Nephron (organoid): ENCODE measurements at regions not wholly inside any gene's neighbourhood (a gene's known extent, or its start where the extent isn't known, plus 50 kb on each side); places are given as distances from the start of the nearest gene placed in this dataset.

ENCODE experiments used
- H3K27ac Mint-ChIP-seq, 3 experiments: 2 replicates each; pipeline ENCODE4 v1.8.0; 2020; ENCODE audit warnings: mixed read lengths in 3 of 3, mild to moderate bottlenecking in 2 of 3, moderate library complexity in 1 of 3
- H3K27me3 Mint-ChIP-seq: 2 replicates; pipeline ENCODE4 v1.8.0; 2021; ENCODE audit warnings: low read depth, mild to moderate bottlenecking, moderate library complexity, mixed read lengths
- H3K36me3 Mint-ChIP-seq: 2 replicates; pipeline ENCODE4 v1.8.0; 2020; ENCODE audit warnings: low read depth, mixed read lengths
- H3K4me1 Mint-ChIP-seq: 2 replicates; pipeline ENCODE4 v1.8.0; 2020; ENCODE audit warnings: mixed read lengths
- H3K4me3 Mint-ChIP-seq, 3 experiments: 2 replicates each; pipeline ENCODE4 v1.8.0; 2020; ENCODE audit warnings: mild to moderate bottlenecking in 3 of 3, mixed read lengths in 3 of 3, moderate library complexity in 2 of 3
- H3K9me3 Mint-ChIP-seq: 2 replicates; pipeline ENCODE4 v1.8.0; 2020; ENCODE audit warnings: mixed read lengths
- TF ChIP-seq, protein P1 (sequence below), 3 experiments: fragments of 200-600 bp; sonication (generic); IDR thresholded peaks; one replicate each; pipeline ENCODE4 v1.5.0; 2021; ENCODE audit warnings: antibody characterized with exemption in 3 of 3; ENCODE audit not compliant: unreplicated experiment in 3 of 3

DNA sequence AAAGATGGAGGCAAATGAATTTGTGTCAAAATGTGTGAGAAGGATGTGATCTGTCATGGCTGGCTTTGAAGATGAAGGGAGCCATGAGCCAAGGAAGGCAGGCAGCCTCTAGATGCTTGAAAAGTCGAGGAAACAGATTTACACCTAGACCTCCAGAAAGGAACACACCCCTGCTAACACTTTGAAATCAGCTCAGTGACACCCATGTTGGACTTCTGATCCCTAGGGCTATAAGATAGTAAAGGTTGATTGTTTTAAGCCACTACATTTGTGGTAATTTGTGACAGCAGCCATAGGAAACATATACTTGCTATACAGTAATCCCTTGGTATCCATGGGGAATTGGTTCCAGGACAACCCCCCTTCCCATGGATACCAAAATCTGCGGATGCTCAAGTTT is 80.5 kb upstream of the DYRK2 start:
- Mint-ChIP-seq H3K9me3 (peaks cover 15% of the 10 kb centered on the region), H3K36me3 (no peaks in the 10 kb centered on the region), H3K4me3 (no peak overlapping the region), H3K27ac (no peak overlapping the region), H3K27me3 (no peaks in the 10 kb centered on the region), H3K4me1 (peaks cover 8% of the 10 kb centered on the region)
- TF ChIP-seq, protein P1, sequence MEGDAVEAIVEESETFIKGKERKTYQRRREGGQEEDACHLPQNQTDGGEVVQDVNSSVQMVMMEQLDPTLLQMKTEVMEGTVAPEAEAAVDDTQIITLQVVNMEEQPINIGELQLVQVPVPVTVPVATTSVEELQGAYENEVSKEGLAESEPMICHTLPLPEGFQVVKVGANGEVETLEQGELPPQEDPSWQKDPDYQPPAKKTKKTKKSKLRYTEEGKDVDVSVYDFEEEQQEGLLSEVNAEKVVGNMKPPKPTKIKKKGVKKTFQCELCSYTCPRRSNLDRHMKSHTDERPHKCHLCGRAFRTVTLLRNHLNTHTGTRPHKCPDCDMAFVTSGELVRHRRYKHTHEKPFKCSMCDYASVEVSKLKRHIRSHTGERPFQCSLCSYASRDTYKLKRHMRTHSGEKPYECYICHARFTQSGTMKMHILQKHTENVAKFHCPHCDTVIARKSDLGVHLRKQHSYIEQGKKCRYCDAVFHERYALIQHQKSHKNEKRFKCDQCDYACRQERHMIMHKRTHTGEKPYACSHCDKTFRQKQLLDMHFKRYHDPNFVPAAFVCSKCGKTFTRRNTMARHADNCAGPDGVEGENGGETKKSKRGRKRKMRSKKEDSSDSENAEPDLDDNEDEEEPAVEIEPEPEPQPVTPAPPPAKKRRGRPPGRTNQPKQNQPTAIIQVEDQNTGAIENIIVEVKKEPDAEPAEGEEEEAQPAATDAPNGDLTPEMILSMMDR (IDR thresholded peaks at IDR 0.05; ENCODE audit: unreplicated experiment in 3 of 3): no peak

DNA sequence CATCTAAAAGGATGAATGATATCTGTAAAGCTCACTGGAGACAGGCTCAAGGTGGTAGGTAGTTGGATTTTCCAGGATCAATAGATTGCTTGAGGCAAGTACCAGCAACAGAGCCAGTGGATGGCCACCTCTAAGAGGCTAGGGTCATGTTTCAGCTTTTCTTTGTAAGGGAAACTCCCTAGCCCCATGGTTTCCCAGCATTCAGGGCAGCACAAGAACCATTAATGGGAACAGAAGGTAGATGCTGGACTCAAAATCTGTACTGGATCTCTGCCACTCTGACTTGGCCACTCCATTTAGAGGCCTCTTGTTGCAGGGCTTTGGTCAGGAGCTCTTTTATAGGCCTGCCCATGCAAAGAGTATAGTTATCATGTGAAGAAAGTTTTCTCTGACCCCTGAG is 76.1 kb upstream of the DYRK2 start:
- Mint-ChIP-seq H3K4me1 (peaks cover 17% of the 10 kb centered on the region), H3K9me3 (peaks cover 3% of the 10 kb centered on the region)

DNA sequence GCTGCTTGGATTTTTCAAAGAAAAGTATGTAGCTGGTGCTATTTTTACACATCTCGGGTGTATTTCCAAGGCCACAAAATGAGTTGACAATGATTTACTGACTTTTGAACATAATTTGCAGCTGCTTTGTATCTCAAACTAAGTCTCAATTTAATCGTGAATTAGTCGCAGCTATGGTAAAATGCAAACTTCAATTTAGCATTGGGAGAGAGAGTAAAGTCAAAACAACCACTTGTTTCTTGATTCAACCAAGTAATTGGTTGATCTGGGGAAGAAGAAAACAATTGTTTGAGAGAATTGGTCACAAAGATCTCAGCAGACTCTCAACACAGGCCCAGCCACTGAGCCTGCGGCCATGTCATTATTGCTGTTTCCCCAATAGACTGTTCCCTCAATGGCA is 75.0 kb upstream of the DYRK2 start:
- Mint-ChIP-seq H3K4me1 (peaks cover 17% of the 10 kb centered on the region), H3K27ac (peak overlapping the region in 1 of 3 experiments; percentile 11), H3K36me3 (no peaks in the 10 kb centered on the region), H3K4me3 (no peak overlapping the region), H3K27me3 (no peaks in the 10 kb centered on the region), H3K9me3 (peaks cover 5% of the 10 kb centered on the region)
- TF ChIP-seq, protein P1 (IDR thresholded peaks at IDR 0.05; ENCODE audit: unreplicated experiment in 3 of 3): no peak

More for the DNA sequence above, 76.1 kb upstream of the DYRK2 start:
- TF ChIP-seq, protein P1 (IDR thresholded peaks at IDR 0.05; ENCODE audit: unreplicated experiment in 3 of 3): no peak
- Mint-ChIP-seq H3K36me3 (no peaks in the 10 kb centered on the region), H3K4me3 (no peak overlapping the region), H3K27me3 (no peaks in the 10 kb centered on the region), H3K27ac (no peak overlapping the region)

DNA sequence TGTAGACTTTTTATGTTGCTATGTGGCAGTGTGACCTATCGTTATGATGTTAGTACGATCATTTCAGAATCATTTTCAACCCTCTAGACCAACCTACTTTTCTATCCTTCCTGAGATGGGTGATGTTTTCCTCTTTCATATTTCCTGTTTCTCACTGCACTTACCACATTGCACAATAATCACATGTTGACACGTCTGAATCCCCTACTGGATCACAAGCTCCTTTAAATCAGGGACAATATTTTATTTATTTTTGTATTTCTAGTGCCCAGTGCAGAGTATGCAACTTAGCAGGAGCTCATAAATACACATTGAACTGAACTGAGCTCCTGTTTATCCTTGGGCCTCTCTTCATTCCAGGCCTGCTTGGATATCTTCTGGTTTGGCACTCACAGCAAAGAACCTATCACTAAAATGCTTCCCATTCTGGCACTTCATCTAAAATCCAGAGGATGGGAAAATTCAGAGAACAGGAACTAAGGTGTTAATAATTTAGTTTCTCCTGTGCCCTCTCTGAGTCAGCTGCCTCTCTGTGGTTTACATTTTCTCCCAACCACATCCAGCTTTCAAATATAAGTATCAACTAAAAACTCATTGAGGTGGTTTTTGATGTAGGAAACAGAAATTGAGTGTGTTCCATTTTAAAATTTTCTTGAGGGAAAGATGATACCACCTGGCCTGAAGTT is 69.4 kb upstream of the DYRK2 start:
- Mint-ChIP-seq H3K27ac (no peak overlapping the region), H3K4me3 (no peak overlapping the region), H3K27me3 (no peaks in the 10 kb centered on the region), H3K36me3 (no peaks in the 10 kb centered on the region), H3K9me3 (peaks cover 2% of the 10 kb centered on the region), H3K4me1 (peaks cover 13% of the 10 kb centered on the region)
- TF ChIP-seq, protein P1 (IDR thresholded peaks at IDR 0.05; ENCODE audit: unreplicated experiment in 3 of 3): no peak

DNA sequence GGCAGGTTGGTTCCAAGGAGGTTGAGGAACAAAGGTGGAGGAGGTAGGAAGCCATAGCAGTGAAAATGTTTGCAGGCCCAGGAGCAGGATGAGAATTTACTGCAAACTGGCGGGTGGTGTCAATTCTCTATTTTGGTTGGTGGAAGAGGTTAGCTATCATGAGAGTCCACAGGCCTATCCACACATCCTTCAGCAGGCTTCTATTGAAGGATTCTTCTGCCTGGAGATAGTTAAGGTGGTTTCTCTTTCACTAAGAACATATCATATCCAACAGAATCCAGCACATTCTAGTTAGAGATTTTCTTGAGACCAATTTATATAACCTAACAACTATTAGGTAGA is 68.9 kb upstream of the DYRK2 start:
- TF ChIP-seq, protein P1 (IDR thresholded peaks at IDR 0.05; ENCODE audit: unreplicated experiment in 3 of 3): no peak
- Mint-ChIP-seq H3K36me3 (no peaks in the 10 kb centered on the region), H3K4me1 (peaks cover 13% of the 10 kb centered on the region), H3K27me3 (no peaks in the 10 kb centered on the region), H3K27ac (no peak overlapping the region), H3K4me3 (no peak overlapping the region), H3K9me3 (peaks cover 2% of the 10 kb centered on the region)

DNA sequence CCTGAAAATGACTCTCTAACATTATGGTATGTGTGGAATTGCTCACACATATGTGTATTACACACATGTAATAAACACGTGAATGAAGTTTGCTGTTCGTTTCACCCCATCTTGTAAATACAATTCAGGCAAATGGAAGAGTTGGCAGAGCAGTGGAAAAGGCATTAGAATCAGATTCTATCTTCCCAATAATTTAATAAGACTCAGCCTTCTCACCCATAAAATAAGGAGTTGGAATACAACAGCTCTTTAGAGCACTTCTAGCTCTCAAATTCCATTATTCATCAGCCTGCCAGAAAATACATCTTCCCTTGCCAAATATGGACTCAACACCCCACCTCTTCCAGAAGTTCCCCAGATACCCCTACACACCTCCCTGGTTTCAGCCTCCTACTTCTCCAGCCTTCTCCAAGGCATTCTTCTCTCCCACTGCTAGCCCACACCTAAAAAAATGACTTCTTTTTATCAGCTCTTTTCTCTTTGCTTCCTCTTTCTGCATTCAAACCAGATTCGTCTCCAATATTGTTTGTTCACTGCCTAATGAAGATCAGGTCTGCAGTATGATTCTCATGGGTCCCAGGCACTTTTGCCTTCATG is 66.2 kb upstream of the DYRK2 start:
- Mint-ChIP-seq H3K4me1 (peaks cover 13% of the 10 kb centered on the region), H3K27me3 (no peaks in the 10 kb centered on the region), H3K36me3 (no peaks in the 10 kb centered on the region), H3K27ac (peak overlapping the region in 2 of 3 experiments; percentile 3 to 27), H3K9me3 (peaks cover 2% of the 10 kb centered on the region), H3K4me3 (no peak overlapping the region)
- TF ChIP-seq, protein P1 (IDR thresholded peaks at IDR 0.05; ENCODE audit: unreplicated experiment in 3 of 3): no peak
